GM21367 (cell line): ENCODE measurements at regions not wholly inside any gene's neighbourhood (a gene's known extent, or its start where the extent isn't known, plus 50 kb on each side); places are given as distances from the start of the nearest gene placed in this dataset.

Source experiments
- ATAC-seq: cut with Tn5 transposase; IDR thresholded peaks from one replicate; pipeline ENCODE4 v1.9.1; 2021; ENCODE audit not compliant: unreplicated experiment

DNA sequence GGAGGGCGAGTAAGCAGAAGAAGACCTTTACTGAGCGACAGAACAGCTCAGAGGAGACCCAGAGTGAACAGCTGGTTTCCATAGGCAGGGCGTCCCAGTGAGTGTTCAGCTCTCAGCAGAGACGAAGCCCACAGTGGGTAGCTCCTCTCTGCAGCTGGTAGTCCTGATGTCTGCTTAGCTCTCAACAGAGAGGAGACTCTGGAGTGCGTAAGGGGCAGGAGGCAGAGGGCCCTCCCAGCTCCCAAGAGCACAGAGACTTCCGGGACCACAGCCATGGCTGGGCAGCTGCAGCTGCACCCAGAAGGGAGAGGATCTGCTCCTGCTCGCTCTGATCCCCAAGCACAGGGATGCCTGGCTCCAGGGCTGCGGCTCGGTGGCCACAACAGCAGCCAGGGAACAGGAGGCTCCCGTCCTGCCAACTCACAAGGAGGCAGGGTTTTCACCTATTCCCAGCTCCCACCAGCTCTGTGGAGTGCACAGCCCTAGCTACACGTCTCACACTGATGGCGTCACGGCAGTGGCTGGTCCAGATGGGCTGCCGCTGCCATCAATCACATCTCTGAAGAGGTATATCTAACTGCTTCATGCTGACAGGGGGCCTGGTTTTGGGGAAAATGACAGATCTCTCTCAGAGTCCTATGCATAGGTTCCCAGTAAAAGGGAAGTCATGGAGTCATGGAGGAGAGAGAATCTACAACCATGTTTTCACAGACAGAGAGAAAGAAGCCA lies 2660.1 kb upstream of the PCDH20 start:
- no peak for ATAC-seq

DNA sequence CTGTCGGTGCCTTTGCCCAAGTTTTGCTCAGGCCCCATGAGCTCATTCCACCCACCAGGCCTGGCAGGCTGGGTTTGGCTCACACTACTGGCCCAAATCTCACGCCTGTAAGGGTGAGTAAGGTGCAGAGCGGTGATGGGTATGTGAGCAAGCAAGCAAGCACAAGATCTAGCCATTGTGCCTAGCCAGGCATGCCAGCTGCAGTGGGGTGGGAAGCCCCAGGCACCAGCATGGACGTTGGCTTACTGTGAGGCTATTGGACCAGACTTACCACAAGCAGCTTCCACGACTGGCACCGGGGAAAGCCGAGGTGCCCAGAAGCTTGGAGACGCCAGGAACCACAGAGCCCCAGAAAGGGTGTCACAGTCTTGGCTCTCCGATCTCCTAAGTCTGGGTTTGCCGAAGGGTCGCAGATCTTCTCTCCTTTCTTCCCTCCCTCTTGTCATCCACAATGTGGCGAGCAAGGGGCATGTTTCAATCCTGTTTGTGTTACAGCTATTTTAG lies 2659.4 kb upstream of the PCDH20 start:
- no peak for ATAC-seq

DNA sequence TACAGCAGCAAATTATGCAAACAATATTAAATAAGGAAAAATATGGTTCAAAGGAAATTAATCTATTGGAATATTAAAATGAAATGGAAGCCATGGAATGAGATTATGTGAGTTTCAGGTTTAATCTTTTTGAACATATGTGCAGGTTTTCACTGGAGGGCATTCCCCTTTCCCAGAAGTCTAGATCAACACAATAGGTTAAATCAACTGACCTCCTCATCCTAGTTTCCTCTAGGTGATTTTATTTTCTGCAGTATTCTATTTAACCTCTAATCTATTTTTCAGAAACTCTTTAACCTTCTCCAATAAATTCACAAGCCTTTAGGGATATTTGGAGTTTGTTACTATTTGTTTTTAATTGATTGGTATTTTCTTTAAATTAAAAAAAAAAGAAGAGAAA lies 2657.6 kb upstream of the PCDH20 start:
- no peak for ATAC-seq

DNA sequence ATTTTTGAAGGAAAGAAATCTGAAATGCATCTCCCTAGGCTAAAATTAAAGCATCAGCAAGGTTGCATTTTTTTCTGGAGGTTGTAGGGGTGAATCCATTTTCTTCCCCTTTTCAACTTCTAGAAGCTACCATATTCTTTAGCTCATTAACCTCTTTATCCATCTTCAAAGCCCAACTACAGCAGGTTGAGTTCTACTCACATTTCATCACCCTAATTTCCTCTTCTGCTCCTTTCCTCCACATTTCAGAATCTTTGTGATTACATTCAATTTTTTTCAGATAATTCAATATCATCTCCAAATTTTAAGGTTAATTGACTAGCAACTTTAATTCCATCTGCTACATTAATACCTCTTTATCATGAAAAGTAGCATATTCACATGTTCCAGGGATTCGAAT lies 2655.7 kb upstream of the PCDH20 start:
- ATAC-seq = no peak

DNA sequence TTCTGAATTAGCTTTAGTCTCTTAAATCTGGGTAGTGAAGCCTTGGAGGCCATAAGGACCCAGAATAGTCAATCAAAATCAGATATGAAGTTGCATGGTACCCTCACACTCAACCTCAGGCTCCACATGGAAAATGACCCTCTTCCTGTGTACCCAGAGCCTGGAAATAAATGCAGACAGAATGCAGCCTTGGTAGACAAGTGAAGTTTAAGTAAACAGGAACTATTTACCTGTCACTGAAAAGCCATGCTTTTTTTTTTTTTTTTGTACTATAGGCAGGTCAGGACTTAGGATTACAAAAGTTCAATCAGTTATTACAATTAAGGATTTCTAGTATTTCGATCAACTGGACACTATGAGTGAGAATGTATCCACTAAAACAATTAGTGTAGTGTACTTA lies 2654.2 kb upstream of the PCDH20 start:
- no peak for ATAC-seq

DNA sequence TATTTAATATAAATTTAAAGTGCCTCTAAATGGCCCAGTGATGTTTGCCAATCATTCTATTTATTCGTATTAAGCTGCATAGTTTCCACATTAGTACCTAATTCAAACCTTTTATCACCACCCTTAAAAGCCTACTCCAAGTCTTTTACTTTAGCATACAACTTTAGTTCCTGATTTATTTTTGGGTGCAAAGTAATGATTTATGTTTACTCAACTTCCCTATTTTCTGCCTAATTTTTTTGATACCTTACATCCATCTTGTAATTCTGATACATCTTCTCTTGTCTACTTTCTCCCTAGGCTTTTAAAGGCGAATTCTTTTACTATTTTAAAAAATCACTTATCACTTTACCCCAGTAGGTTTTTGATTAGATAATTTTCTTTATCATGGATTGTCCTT lies 2651.1 kb upstream of the PCDH20 start:
- ATAC-seq = no peak

DNA sequence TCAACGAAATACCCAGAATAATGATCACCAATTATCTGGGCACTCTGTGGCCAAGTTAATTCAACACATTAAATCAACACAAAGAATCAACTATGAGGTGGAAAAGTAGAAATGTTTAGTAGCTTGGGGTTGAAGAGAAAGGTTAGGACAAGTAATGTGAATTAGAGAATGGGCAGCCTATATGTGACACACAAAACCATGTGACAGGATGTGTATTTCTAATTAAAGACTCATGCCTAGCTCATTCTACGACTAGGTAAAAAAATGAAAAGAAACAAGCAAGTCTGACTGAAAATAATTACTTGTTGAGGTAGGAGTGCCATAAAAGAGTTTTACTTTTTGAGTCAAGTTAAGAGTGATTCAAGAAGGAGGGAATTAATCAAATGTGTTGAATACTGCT lies 2646.0 kb upstream of the PCDH20 start:
- ATAC-seq = no peak

DNA sequence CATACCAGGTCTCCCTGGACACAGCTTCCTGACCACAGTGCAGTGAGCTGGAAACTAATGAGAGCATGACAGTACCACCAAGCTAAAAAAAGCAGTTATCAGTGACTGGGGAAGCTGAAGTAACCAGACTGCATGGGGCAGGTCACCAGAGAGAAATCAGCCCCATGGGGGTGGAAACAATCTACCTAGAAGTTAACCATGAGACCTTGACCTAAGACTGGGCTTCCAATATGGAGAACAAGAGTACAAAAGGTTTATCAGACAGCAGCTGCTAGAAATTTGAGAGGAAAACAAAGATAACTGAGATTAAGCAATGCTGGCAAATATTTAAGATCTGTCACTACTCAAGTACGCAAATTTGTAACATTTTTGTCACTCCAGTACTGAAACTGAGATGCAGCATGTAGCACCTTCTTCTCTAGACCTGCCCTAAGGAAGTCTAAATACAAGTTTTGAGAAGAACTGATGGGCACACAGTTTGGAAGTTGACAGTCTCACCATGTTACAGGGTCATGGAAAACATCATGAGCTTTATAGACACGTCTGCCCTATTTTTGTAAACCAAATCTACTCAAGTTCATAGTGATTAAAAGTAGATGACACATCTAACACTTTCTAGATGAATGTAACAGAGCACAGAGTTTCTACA lies 2641.8 kb upstream of the PCDH20 start:
- ATAC-seq = no peak

DNA sequence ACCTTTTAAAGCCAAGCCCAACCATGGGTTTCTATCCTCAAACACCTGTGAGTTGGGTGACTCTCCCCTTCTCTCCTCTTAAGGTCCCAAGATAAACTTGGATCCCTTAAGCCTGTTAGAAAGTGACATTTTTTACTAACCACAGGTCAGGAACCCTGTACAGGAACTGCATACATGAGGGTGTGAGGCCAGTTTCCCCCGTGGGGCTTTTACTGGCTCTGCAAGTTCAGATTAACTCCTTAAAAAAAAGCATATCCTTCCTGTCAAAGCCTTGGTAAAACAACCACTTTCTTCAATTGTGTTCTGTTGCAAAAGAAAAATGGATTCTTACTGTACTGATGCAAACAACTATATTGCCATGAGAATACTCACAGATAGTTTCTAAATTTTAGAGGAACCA lies 2638.7 kb upstream of the PCDH20 start:
- no peak for ATAC-seq

DNA sequence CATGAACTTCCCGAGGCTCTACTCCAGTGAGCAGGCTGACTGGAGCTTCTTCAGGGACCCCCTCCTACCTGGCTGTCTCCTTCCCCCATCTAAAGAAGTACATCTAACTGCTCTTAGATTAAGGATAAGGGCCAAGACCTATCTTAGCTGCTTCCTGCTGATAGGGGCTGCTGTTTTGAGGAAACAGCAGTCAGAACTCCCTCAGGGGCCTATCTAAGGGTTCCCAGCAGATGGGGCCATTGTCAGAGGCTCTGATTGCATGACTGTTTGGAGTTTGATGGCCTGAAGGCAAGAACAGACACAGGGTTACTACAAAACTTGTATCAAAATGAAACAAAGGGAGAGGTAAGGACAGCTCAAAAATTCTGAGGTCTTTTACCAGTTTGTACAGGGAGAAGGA lies 2636.9 kb upstream of the PCDH20 start:
- ATAC-seq = no peak

DNA sequence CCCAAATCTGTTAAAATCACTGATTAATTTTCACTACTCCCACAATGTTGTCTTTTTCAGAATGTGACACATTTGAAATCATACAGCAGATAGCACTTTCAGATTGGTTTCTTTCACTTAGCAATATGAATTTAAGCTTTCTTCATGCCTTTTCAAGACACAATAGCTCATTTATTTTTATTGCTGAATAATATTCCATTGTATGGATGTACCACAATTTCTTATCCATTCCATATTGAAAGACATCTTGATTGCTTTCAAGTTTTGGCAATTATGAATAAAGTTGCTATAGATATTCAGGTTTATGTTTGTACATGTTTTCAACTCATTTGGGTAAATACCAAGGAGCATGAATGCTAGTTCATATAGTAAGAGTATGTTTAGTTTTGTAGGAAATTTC lies 2635.6 kb upstream of the PCDH20 start:
- no peak for ATAC-seq

DNA sequence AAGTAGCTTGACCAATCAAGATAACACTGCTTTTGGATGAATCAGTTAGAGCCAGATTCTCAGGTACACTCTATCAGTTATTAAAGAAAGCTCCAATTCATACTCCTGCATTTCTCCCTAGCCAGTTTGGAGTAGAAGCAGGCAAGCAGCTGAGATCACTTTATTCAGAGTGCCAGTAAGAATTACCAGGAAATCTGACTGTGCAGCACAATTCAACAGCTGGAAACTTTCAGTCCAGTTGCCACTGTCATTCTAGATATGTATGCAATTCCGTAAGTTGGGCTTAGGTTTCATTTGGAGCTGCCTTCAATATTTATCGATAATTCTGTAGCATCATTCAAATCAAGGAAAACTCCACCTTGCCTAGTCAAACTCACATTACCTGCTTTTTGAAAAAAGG lies 2625.6 kb upstream of the PCDH20 start:
- no peak for ATAC-seq

DNA sequence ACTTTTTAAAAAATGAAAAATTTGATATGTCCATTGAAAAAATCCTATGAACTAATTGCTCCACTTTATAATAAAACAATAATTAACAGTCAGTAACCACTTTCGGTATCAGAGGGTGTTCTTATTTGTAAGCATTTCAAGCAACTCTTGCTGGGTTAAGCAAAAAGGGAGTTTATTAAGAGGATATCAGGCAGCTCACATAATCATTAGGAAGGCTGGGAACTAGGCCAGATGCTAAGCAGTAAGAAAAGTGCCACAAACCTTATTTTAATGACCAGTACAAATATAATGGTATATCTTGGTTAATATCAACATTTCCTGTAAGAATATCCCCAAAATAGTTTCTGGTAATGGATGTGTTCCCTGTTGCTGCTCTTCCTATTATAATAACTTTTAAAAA lies 2618.3 kb upstream of the PCDH20 start:
- ATAC-seq = no peak

DNA sequence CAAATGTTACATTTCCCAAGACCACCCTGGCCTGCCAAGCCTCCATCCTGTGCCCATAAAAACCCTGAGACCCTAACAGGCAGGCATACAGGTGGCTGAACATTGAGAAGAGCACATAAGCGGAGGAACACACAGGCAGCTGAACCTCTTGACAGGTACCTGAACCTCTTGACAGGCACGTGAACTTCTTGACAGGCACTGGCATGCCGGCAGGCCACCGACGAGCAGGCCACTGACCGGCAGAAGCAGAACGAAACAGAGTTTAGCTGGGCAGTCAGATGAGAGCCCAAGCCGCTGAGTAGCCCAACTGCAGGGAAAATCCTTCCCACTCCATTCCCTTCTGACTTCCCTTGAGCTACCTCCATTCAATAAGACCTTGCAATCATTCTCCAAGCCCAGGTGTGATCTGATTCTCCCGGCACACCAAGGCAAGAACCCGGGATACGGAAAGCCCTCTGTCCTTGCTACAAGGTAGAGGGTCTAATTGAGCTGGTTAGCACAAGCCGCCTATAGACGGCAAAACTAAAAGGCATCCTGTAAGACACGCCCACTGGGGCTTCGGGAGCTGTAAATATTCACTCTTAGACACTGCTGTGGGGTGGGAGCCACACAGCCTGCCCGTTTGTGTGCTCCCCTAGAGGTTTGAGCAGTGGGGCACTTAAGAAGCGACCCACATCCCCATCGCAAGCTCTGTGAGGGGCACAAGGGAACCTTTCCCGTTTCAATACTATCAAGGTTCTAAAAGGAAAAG lies 2613.9 kb upstream of the PCDH20 start:
- ATAC-seq = no peak

DNA sequence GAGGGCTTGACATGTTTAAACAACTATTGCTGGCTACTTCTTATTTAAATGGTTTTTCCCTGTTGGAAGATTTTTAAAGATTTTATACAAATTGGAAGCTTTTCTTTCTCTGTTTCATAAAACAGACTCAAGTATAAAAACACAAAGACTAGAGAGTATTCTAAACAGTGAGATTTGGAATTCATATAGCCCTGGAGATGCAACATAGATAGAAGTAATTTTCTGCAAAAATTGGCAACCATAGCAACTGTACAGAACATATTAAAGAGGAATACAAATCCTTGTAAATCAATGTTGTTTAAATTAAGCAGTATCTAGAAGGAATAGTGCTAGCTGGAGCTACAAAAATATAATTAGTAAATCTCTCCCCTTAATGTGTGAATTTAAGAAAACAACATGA lies 2612.9 kb upstream of the PCDH20 start:
- no peak for ATAC-seq

DNA sequence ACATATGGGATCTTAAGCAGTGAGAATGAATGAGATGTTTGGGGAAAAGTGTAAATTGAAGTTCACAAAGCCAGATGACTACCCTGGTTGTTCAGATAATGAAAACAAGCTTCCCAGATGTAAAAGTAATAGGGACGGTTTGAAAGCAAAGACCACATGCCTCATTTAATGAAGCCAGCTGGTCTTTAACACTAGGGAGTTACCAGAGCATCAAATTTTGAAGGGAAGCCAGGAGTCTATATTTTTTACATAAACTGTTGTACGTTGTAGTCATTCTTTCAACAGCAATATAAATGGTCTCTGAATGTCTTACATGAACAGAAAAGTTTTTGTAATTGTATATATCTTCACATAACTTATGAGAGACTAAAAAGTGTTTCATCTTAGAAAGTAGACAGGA lies 2604.5 kb upstream of the PCDH20 start:
- ATAC-seq = no peak

DNA sequence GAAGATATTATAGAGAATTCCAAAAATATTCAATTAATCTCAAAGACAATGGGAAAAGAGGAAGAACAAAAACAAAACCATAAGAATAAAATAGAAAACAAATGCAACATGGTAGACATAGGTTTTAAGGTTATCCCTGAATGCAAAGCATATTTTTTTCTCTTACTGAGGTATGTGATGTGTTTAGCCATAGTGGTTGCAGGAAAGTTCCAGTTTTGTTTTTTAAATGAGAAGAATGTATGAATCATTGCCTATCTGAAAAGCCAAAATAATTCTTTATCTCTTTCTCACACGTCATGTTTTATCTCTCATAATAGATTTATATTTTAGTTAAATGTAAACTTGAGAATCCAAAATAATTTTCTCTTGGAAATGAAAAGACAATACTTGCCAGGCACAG lies 2591.7 kb upstream of the PCDH20 start:
- ATAC-seq = no peak

DNA sequence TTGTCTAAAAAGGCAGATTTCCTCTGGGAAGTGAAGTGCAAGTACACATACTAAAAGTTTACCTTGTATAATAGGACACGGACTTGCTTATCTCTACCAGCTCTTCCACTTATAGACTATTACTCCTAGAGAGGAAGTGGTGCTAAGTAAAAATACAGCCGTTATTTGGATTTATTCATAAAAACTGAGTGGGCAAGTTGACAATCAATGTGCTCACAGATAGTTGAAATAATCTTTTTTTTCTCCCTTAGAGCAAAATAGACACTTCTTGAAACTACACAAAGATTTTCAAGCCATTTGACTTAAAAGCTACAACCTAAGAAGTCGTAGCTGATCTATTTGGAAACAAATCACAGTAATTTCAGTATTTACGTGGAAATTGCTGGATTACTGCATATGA lies 2584.7 kb upstream of the PCDH20 start:
- no peak for ATAC-seq

DNA sequence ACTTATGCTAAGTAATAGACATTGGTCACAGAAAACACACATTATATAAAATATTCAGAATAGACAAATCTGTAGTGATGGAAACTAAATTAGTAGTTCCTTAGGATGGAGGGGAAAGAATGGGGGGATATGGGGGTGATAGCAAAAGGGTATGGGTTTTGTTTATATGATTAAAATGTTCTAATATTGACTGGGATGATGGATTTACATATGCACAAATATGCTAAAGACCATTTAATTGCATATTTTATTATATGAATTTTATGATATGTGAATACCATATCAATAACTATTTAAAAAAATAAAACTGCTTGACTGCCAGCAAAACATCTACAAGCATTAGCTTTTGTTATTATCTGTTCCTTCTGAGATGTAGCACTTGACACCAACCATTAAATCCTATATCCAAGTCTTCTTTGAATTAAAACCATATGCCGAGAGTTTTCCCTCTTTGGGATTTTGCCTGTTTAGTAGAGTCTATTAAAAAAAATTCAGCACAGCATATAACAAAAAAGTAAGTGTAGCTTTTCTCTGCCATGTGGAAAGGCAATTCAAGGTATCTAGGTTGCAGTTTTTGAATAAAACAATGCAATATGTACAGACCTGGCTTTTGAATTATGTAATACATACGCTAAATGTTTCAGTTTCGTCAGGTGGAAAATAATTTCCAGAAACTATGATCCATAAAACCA lies 2584.1 kb upstream of the PCDH20 start:
- no peak for ATAC-seq

DNA sequence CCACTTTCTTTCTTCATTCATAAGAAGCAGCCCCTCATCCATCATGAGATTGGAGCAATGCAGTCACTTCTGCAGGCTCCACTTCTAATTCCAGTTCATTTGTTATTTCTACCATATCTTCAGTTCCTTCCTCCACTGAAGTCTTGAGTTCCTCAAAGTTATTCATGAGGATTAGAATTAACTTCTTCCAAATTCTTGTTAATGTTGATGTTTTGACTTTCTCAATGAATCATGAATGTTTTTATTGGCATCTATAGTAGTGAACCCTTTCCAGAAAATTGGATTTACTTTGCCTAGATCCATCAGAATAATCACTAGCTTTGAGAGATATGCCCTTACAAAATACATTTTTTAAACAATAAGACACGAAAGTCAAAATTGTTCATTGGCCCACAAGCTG lies 2567.7 kb upstream of the PCDH20 start:
- no peak for ATAC-seq

DNA sequence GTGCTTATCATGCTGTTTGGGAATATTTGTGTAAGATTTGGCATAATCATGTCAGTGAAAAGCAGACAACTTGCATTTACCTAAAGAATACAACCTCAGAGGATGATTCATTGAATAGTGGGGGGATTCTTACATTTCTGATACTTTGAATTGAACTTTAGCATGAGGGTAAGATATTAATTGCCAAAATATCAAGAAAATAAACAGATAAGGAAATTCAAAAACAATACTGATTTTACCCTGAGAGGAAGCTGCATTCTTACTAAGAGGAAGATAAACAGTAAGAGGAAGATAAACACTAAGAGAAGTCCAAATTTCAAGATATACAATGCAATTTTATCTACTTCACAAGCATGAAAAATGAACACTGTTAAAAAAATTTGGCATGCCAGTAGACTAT lies 2564.3 kb upstream of the PCDH20 start:
- ATAC-seq = no peak

DNA sequence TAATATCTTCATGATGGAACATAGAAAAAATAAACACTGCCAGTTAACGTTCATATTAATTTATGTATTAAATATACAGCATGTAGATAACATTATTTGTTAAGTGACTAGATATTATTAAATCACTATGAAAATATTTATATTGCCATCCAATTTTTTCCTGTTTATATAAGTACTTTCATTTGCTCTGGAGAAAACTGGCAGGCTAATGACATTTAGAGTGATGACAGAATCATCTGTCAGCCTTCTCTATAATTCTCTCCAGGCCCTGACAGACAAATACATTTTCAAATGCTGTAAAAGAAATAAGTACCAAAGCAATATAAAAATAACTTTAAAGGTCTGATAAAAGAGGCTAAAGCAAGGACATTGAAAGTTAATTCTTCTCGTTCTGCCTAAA lies 2556.7 kb upstream of the PCDH20 start:
- ATAC-seq = no peak
